ENCODE measurements at regions not wholly inside any gene's neighbourhood (a gene's known extent, or its start where the extent isn't known, plus 50 kb on each side); places are given as distances from the start of the nearest gene placed in this dataset.

DNA sequence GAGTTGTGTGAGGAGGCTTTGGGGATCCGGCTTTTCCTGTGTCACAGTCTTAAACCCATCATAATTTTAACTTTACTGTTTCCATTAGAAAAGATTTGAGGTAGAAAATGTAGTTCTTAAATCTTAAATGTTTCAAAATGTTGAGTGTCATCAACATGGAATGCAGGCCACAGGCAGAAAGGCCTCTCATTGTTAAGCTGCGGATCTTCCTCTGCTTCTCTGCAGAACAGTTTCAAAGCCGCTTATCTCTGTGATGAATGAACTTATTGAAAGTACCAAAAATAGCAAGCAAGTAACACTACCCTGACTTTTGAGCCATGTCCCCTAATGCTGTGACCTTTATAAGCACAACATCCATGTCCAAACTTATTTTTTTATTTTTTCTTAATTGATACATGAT is 1645.8 kb downstream of the DPP10 start:
- no peaks in the 10 kb centered on the region for H3K36me3 ChIP-seq (ENCODE audit: insufficient read depth, low read length)
- H3K9ac ChIP-seq (ENCODE audit: insufficient read length) = no peak overlapping the region
- H3K27ac ChIP-seq = no peak overlapping the region
- no peak overlapping the region for H3K4me3 ChIP-seq
- TF ChIP-seq EZH2 (IDR thresholded peaks at IDR 0.05) = no peak
- no peak for TF ChIP-seq POLR2AphosphoS5 (IDR thresholded peaks at IDR 0.05; ENCODE audit: borderline replicate concordance, low read depth, low read length)
- TF ChIP-seq FOXP2 (optimal IDR thresholded peaks at IDR 0.05; ENCODE audit: control extremely low read depth, extremely low read length, insufficient read depth) = no peak
- no peaks in the 10 kb centered on the region for H3K9me3 ChIP-seq (ENCODE audit: low read depth, low read length)
- no peak for DNase-seq (ENCODE audit: low read depth, low spot score)

DNA sequence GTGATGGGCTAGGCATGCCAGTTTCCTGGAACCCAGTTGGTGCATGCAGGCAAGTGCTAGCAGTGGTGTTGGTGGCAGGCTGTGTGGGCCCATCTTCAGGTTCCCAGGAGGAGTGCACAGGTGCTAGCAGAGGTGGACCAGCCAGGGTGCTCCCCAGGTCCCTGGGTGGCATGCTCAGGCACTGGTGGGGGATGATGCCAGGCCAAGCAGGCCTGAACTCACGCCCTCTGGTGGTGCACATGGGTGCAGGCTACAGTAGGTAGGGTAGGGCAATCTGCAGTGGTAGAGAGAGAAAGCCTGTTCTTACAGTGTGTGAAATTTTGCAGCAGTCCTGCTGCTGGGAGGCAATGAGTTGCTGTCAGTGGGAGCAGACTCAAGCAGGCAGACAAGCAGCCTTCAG is 1651.8 kb downstream of the DPP10 start:
- no peaks in the 10 kb centered on the region for H3K9me3 ChIP-seq (ENCODE audit: low read depth, low read length)
- H3K36me3 ChIP-seq (ENCODE audit: insufficient read depth, low read length) = no peaks in the 10 kb centered on the region
- DNase-seq (ENCODE audit: low read depth, low spot score) = no peak
- no peak overlapping the region for H3K4me3 ChIP-seq
- TF ChIP-seq FOXP2 (optimal IDR thresholded peaks at IDR 0.05; ENCODE audit: control extremely low read depth, extremely low read length, insufficient read depth) (no peak), POLR2AphosphoS5 (IDR thresholded peaks at IDR 0.05; ENCODE audit: borderline replicate concordance, low read depth, low read length) (no peak), EZH2 (IDR thresholded peaks at IDR 0.05) (no peak)
- H3K9ac ChIP-seq (ENCODE audit: insufficient read length) = no peak overlapping the region
- no peak overlapping the region for H3K27ac ChIP-seq

DNA sequence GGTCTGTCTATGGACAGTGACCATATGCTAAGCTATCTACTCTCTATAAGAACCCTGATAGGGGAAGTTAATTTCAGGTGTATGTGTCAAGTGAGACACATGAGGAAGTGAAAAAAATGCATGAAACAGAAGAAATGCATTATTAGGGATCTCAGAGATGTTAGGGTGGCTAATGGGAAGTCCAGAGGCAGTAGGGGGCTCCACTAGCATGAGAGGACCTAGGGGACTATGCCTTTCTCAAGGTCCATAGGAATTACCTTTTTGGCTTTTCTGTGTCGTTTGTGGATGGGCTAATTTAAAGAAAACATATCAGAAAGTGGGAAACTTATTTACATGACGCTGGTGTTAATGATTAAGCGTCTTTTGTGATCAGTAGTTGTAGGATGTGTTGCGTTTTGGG is 1653.2 kb downstream of the DPP10 start:
- Histone ChIP-seq H3K9me3 (ENCODE audit: low read depth, low read length) (no peaks in the 10 kb centered on the region), H3K36me3 (ENCODE audit: insufficient read depth, low read length) (no peaks in the 10 kb centered on the region), H3K4me3 (no peak overlapping the region), H3K27ac (no peak overlapping the region), H3K9ac (ENCODE audit: insufficient read length) (no peak overlapping the region)
- TF ChIP-seq EZH2 (IDR thresholded peaks at IDR 0.05) = no peak
- TF ChIP-seq FOXP2 (optimal IDR thresholded peaks at IDR 0.05; ENCODE audit: control extremely low read depth, extremely low read length, insufficient read depth) = no peak
- TF ChIP-seq POLR2AphosphoS5 (IDR thresholded peaks at IDR 0.05; ENCODE audit: borderline replicate concordance, low read depth, low read length) = no peak
- DNase-seq (ENCODE audit: low read depth, low spot score) = no peak

DNA sequence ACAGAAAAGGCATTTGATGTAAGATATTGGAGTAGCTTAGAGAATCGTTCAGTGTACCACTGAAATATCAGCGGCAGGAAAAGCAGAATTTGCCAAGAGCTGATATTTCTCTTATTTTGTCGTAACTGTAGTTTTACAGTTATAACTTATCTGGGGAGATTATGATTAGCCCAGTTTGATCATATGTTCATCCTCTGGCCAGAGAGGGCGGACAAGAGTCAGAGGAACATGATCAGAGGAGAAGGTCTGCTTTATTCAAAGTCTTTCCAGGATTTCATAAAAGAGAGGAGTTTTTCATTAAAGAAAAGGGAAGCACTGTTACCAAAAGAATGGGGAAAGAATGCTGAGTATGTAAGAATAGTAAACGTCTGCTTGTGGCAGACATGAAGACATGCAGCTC is 1655.6 kb downstream of the DPP10 start:
- TF ChIP-seq POLR2AphosphoS5 (IDR thresholded peaks at IDR 0.05; ENCODE audit: borderline replicate concordance, low read depth, low read length) (no peak), EZH2 (IDR thresholded peaks at IDR 0.05) (no peak), FOXP2 (optimal IDR thresholded peaks at IDR 0.05; ENCODE audit: control extremely low read depth, extremely low read length, insufficient read depth) (no peak)

DNA sequence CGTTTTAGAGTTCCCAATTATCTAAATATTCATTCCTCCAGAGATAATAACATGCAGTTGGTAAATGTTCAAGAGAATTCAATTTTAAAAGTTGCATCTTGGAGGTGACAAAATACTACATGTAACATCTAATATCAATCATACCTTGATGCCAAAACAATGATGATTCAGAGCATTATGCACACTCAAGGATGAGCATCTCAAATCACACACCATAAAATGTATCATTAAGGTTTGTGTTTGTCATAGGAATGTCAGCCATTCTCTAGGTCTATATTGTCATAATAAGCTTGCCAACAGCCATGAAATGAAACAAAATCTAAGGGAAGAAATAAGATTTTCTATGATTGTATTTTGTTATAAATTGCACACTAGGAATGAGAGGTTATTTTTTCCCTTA is 1667.0 kb downstream of the DPP10 start:
- no peaks in the 10 kb centered on the region for H3K36me3 ChIP-seq (ENCODE audit: insufficient read depth, low read length)
- DNase-seq (ENCODE audit: low read depth, low spot score) = no peak
- TF ChIP-seq FOXP2 (optimal IDR thresholded peaks at IDR 0.05; ENCODE audit: control extremely low read depth, extremely low read length, insufficient read depth) (no peak), EZH2 (IDR thresholded peaks at IDR 0.05) (no peak), POLR2AphosphoS5 (IDR thresholded peaks at IDR 0.05; ENCODE audit: borderline replicate concordance, low read depth, low read length) (no peak)
- H3K27ac ChIP-seq = no peak overlapping the region
- H3K4me3 ChIP-seq = no peak overlapping the region
- H3K9me3 ChIP-seq (ENCODE audit: low read depth, low read length) = no peaks in the 10 kb centered on the region
- no peak overlapping the region for H3K9ac ChIP-seq (ENCODE audit: insufficient read length)

More for the DNA sequence above, 1655.6 kb downstream of the DPP10 start:
- Histone ChIP-seq H3K9me3 (ENCODE audit: low read depth, low read length) (no peaks in the 10 kb centered on the region), H3K4me3 (no peak overlapping the region), H3K9ac (ENCODE audit: insufficient read length) (no peak overlapping the region), H3K36me3 (ENCODE audit: insufficient read depth, low read length) (no peaks in the 10 kb centered on the region), H3K27ac (no peak overlapping the region)
- DNase-seq (ENCODE audit: low read depth, low spot score) = no peak

DNA sequence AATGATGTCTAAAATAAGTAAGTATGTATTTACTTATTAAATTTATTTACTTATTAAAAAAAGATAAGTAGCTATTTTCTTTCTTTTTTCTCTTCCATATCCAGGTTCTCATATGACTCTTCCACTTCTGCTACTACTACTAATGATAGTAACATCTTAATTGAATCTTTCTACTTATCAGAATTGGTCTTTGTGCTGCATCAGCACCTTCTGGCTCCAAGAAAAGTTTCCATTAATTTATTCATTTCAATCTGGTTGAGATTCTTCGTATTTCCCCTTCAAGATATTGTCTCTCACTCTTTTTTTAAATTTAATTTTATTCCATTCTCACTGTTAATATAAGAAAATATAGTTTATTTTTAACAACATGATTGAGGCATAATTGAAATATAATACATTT is 1675.4 kb downstream of the DPP10 start:
- H3K9me3 ChIP-seq (ENCODE audit: low read depth, low read length) = no peaks in the 10 kb centered on the region
- no peaks in the 10 kb centered on the region for H3K36me3 ChIP-seq (ENCODE audit: insufficient read depth, low read length)
- DNase-seq (ENCODE audit: low read depth, low spot score) = no peak
- no peak for TF ChIP-seq POLR2AphosphoS5 (IDR thresholded peaks at IDR 0.05; ENCODE audit: borderline replicate concordance, low read depth, low read length)
- no peak for TF ChIP-seq EZH2 (IDR thresholded peaks at IDR 0.05)
- TF ChIP-seq FOXP2 (optimal IDR thresholded peaks at IDR 0.05; ENCODE audit: control extremely low read depth, extremely low read length, insufficient read depth) = no peak
- H3K9ac ChIP-seq (ENCODE audit: insufficient read length) = no peak overlapping the region
- no peak overlapping the region for H3K27ac ChIP-seq
- no peak overlapping the region for H3K4me3 ChIP-seq

DNA sequence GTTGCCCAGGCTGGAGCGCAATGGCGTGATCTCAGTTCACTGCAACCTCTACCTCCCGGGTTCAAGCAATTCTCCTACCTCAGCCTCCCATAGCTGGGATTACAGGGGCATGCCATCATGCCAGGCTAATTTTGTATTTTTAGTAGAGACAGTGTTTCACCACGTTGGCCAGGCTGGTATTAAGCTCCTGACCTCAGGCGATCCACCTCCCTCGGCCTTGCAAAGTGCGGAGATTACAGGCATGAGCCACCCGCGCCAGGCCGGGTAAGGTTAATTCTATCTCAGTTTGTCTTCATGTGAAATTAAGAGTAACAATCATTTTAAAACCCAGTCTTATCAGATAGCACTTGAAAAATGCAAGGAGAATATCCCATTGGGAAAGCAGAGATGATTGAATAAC is 1681.7 kb upstream of the DDX18 start:
- TF ChIP-seq EZH2 (IDR thresholded peaks at IDR 0.05) (no peak), POLR2AphosphoS5 (IDR thresholded peaks at IDR 0.05; ENCODE audit: borderline replicate concordance, low read depth, low read length) (no peak), FOXP2 (optimal IDR thresholded peaks at IDR 0.05; ENCODE audit: control extremely low read depth, extremely low read length, insufficient read depth) (no peak)
- H3K9ac ChIP-seq (ENCODE audit: insufficient read length) = no peak overlapping the region
- no peaks in the 10 kb centered on the region for H3K9me3 ChIP-seq (ENCODE audit: low read depth, low read length)
- H3K36me3 ChIP-seq (ENCODE audit: insufficient read depth, low read length) = no peaks in the 10 kb centered on the region
- H3K4me3 ChIP-seq = no peak overlapping the region
- no peak for DNase-seq (ENCODE audit: low read depth, low spot score)
- H3K27ac ChIP-seq = no peak overlapping the region

DNA sequence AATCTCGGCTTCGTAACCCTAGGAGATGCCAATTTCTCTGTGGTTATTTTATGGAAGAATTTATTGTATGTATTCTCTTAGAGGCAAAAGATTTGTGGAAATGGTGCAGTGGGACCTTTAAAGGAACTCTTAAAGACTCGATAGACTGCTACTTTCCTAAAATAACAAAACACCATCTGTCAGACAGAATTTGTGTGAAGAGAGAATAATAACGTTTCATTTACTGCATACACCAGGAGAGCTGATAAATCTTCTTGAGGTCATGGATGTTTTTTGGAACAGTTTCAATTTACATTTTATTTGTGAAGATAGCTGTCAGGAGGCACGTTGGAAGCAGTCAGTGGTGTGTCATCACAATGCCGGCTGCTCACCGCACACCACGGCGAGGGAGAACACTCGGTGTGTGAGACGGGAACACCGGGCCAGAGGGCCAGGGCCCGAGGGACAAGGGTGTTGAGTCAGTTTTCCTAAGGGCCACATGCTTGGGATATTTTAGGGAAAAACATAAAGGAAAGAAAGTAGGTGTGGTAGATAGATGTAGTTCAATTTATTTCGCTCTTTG is 1681.0 kb upstream of the DDX18 start:
- no peaks in the 10 kb centered on the region for H3K36me3 ChIP-seq (ENCODE audit: insufficient read depth, low read length)
- H3K9ac ChIP-seq (ENCODE audit: insufficient read length) = no peak overlapping the region
- no peak for DNase-seq (ENCODE audit: low read depth, low spot score)
- no peaks in the 10 kb centered on the region for H3K9me3 ChIP-seq (ENCODE audit: low read depth, low read length)
- no peak overlapping the region for H3K4me3 ChIP-seq
- no peak overlapping the region for H3K27ac ChIP-seq
- no peak for TF ChIP-seq EZH2 (IDR thresholded peaks at IDR 0.05)
- TF ChIP-seq POLR2AphosphoS5 (IDR thresholded peaks at IDR 0.05; ENCODE audit: borderline replicate concordance, low read depth, low read length) = no peak
- no peak for TF ChIP-seq FOXP2 (optimal IDR thresholded peaks at IDR 0.05; ENCODE audit: control extremely low read depth, extremely low read length, insufficient read depth)

DNA sequence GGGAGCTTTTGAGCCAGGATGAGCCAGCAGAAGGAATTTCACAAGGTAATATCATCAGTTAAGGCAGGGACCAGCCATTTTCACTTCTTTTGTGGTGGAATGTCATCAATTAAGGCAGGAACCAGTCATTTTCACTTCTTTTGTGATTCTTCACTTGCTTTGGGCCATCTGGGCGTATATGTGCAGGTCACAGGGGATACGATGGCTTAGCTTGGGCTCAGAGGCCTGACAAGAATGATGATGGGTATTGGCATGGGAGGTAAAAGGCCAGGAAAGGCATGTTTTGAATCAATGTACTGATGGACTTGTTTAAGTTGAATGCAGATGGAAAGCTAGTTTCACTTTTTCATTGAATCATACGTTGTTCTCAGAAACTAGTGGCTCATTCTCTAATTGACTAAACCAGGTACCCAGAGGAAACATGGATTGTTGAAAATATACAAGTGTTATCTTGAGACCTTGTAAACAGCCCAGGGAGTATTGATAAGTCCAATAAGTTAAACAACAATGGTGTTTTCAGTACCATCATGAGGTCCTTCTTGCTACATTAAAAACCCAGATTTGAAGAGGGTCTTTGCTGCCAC is 1672.5 kb upstream of the DDX18 start:
- DNase-seq (ENCODE audit: low read depth, low spot score) = no peak
- Histone ChIP-seq H3K27ac (no peak overlapping the region), H3K36me3 (ENCODE audit: insufficient read depth, low read length) (no peaks in the 10 kb centered on the region), H3K9ac (ENCODE audit: insufficient read length) (no peak overlapping the region), H3K9me3 (ENCODE audit: low read depth, low read length) (no peaks in the 10 kb centered on the region), H3K4me3 (no peak overlapping the region)
- TF ChIP-seq EZH2 (IDR thresholded peaks at IDR 0.05) (no peak), FOXP2 (optimal IDR thresholded peaks at IDR 0.05; ENCODE audit: control extremely low read depth, extremely low read length, insufficient read depth) (no peak), POLR2AphosphoS5 (IDR thresholded peaks at IDR 0.05; ENCODE audit: borderline replicate concordance, low read depth, low read length) (no peak)

All from SK-N-MC (cell line).